Fibroblast of lung (primary cell): ENCODE measurements at regions not wholly inside any gene's neighbourhood (a gene's known extent, or its start where the extent isn't known, plus 50 kb on each side); places are given as distances from the start of the nearest gene placed in this dataset.

ENCODE experiments used
- DNase-seq, 2 donors: peaks; one replicate each; pipeline versions ENCODE4 v3.0.0 to v3.0.0-alpha.2; 2010; ENCODE audit warnings: low read depth in 2 of 2
- H2AFZ ChIP-seq: 2 replicates; pipeline ENCODE4 v1.5.1; 2012; ENCODE audit warnings: low read length, control low read depth, inconsistent platforms
- H3K27ac ChIP-seq: 2 replicates; pipeline ENCODE4 v1.5.1; 2011; ENCODE audit warnings: low read length, control low read depth; ENCODE audit not compliant: insufficient read depth
- H3K27me3 ChIP-seq: 2 replicates; pipeline ENCODE4 v1.5.1; 2011; ENCODE audit warnings: mild to moderate bottlenecking, low read length; ENCODE audit not compliant: control insufficient read depth, insufficient read depth
- H3K36me3 ChIP-seq: 2 replicates; pipeline ENCODE4 v1.5.1; 2011; ENCODE audit warnings: low read length; ENCODE audit not compliant: control insufficient read depth, insufficient read depth
- H3K4me1 ChIP-seq: 2 replicates; pipeline ENCODE4 v1.5.1; 2011; ENCODE audit warnings: low read length; ENCODE audit not compliant: control insufficient read depth, insufficient read depth; ENCODE audit errors: extremely low read depth
- H3K4me2 ChIP-seq: 2 replicates; pipeline ENCODE4 v1.5.1; 2011; ENCODE audit warnings: low read length, control low read depth; ENCODE audit not compliant: insufficient read depth; ENCODE audit errors: extremely low read depth
- H3K4me3 ChIP-seq, 4 experiments: fragments of 200-600 bp in 1 of 4; sonication (generic) in 1 of 4; replicated peaks in 1 of 4; 2 replicates each; pipeline ENCODE4 v1.5.1; 2011 to 2016; ENCODE audit warnings: low read length in 4 of 4, low read depth in 3 of 4, mild to moderate bottlenecking in 3 of 4, control low read depth in 2 of 4, inconsistent platforms in 1 of 4, mixed read lengths in 1 of 4; ENCODE audit not compliant: insufficient read depth in 1 of 4; ENCODE audit errors: control extremely low read depth in 1 of 4
- H3K79me2 ChIP-seq: 2 replicates; pipeline ENCODE4 v1.5.1; 2012; ENCODE audit warnings: mild to moderate bottlenecking, low read length, inconsistent platforms; ENCODE audit not compliant: control insufficient read depth, insufficient read depth
- H3K9ac ChIP-seq: 2 replicates; pipeline ENCODE4 v1.5.1; 2011; ENCODE audit warnings: mild to moderate bottlenecking, low read length, control low read depth; ENCODE audit not compliant: insufficient read depth
- H3K9me3 ChIP-seq: 2 replicates; pipeline ENCODE4 v1.5.1; 2012; ENCODE audit warnings: low read depth, low read length; ENCODE audit not compliant: control insufficient read depth, insufficient read depth
- H4K20me1 ChIP-seq: 2 replicates; pipeline ENCODE4 v1.5.1; 2011; ENCODE audit warnings: low read length; ENCODE audit not compliant: control insufficient read depth, insufficient read depth; ENCODE audit errors: extremely low read depth
- CTCF ChIP-seq, 2 donors: IDR thresholded peaks in 1 of 2; conservative IDR thresholded peaks in 1 of 2; 1 replicate in 1 of 2; 2 replicates in 1 of 2; pipeline ENCODE4 v1.5.1; 2011 to 2012; ENCODE audit warnings: low read length in 2 of 2, control low read depth in 1 of 2, inconsistent platforms in 1 of 2, low read depth in 1 of 2, mild to moderate bottlenecking in 1 of 2
- EZH2 ChIP-seq: IDR thresholded peaks from 2 replicates; pipeline ENCODE4 v1.5.1; 2012; ENCODE audit warnings: low read length, control low read depth, mild to moderate bottlenecking; ENCODE audit errors: missing control alignments

GRCh38 chr3:116837483-116837882 lies 127.9 kb downstream of the TUSC7 start:
- no peaks in the 10 kb centered on the region for H3K9me3 ChIP-seq
- H4K20me1 ChIP-seq = no peaks in the 10 kb centered on the region
- no peak for DNase-seq
- TF ChIP-seq EZH2 (no peak), CTCF (conservative IDR thresholded peaks at IDR 0.05 in 1 of 2, IDR thresholded peaks at IDR 0.05 in 1 of 2; ENCODE audit: low read depth in 1 of 2, low read length in 2 of 2) (no peak)
- no peak overlapping the region for H3K27ac ChIP-seq
- no peaks in the 10 kb centered on the region for H3K79me2 ChIP-seq
- H3K27me3 ChIP-seq = no peaks in the 10 kb centered on the region
- no peaks in the 10 kb centered on the region for H3K36me3 ChIP-seq
- H3K4me3 ChIP-seq = no peak overlapping the region
- H3K4me2 ChIP-seq = no peak overlapping the region
- H3K4me1 ChIP-seq = no peaks in the 10 kb centered on the region
- H2AFZ ChIP-seq = no peak overlapping the region
- no peak overlapping the region for H3K9ac ChIP-seq

- Histone ChIP-seq H3K79me2 (no peaks in the 10 kb centered on the region), H4K20me1 (no peaks in the 10 kb centered on the region), H3K27me3 (no peaks in the 10 kb centered on the region), H3K4me3 (no peak overlapping the region), H2AFZ (no peak overlapping the region), H3K9ac (no peak overlapping the region), H3K27ac (no peak overlapping the region), H3K4me1 (no peaks in the 10 kb centered on the region), H3K9me3 (no peaks in the 10 kb centered on the region), H3K36me3 (no peaks in the 10 kb centered on the region), H3K4me2 (no peak overlapping the region)
- DNase-seq = no peak
- TF ChIP-seq CTCF (conservative IDR thresholded peaks at IDR 0.05 in 1 of 2, IDR thresholded peaks at IDR 0.05 in 1 of 2; ENCODE audit: low read depth in 1 of 2, low read length in 2 of 2) (no peak), EZH2 (no peak)
These were observed 131.6 kb downstream of the TUSC7 start for GRCh38 chr3:116841003-116841735.

GRCh38 chr3:116842254-116842957 lies 132.8 kb downstream of the TUSC7 start:
- H4K20me1 ChIP-seq = no peaks in the 10 kb centered on the region
- H3K4me2 ChIP-seq = no peak overlapping the region
- no peak overlapping the region for H3K4me3 ChIP-seq
- no peak for DNase-seq
- H3K4me1 ChIP-seq = no peaks in the 10 kb centered on the region
- no peak overlapping the region for H3K9ac ChIP-seq
- H3K36me3 ChIP-seq = no peaks in the 10 kb centered on the region
- H3K27ac ChIP-seq = no peak overlapping the region
- H3K9me3 ChIP-seq = no peaks in the 10 kb centered on the region
- no peak overlapping the region for H2AFZ ChIP-seq
- no peaks in the 10 kb centered on the region for H3K27me3 ChIP-seq
- no peaks in the 10 kb centered on the region for H3K79me2 ChIP-seq
- no peak for TF ChIP-seq EZH2
- TF ChIP-seq CTCF (conservative IDR thresholded peaks at IDR 0.05 in 1 of 2, IDR thresholded peaks at IDR 0.05 in 1 of 2; ENCODE audit: low read depth in 1 of 2, low read length in 2 of 2) = no peak
